ENCODE measurements at regions not wholly inside any gene's neighbourhood (a gene's known extent, or its start where the extent isn't known, plus 50 kb on each side); places are given as distances from the start of the nearest gene placed in this dataset.

DNA sequence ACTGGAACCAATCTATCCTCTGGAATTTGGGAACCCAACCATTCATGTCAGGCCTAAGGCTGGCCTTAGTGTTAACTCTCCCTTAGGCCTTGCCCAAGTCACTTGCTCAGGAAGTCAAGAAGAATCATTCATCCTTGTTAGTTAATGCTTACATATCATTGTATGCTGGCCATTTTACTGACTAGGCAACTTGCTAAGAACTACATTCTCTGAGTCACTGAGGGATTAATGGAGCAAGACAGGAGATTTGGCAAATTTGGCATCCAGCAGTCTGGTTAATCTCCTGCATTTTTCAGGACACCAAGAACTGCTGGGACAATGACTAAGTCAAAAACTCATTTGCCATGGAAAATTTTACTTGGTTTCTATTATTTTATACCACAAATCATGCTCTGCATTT, 115.8 kb upstream of the DDIT4L start:
- TF ChIP-seq, protein P1, sequence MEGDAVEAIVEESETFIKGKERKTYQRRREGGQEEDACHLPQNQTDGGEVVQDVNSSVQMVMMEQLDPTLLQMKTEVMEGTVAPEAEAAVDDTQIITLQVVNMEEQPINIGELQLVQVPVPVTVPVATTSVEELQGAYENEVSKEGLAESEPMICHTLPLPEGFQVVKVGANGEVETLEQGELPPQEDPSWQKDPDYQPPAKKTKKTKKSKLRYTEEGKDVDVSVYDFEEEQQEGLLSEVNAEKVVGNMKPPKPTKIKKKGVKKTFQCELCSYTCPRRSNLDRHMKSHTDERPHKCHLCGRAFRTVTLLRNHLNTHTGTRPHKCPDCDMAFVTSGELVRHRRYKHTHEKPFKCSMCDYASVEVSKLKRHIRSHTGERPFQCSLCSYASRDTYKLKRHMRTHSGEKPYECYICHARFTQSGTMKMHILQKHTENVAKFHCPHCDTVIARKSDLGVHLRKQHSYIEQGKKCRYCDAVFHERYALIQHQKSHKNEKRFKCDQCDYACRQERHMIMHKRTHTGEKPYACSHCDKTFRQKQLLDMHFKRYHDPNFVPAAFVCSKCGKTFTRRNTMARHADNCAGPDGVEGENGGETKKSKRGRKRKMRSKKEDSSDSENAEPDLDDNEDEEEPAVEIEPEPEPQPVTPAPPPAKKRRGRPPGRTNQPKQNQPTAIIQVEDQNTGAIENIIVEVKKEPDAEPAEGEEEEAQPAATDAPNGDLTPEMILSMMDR (conservative IDR thresholded peaks at IDR 0.05 in 1 of 2, IDR thresholded peaks at IDR 0.05 in 1 of 2; ENCODE audit: extremely low read depth in 1 of 2, insufficient read depth in 1 of 2, low read depth in 1 of 2, low read length in 2 of 2), result no peak
- no peak for TF ChIP-seq EZH2 (IDR thresholded peaks at IDR 0.05; ENCODE audit: borderline replicate concordance, low read length)

Data from mammary epithelial cell (primary cell).